DND-41 (cell line): ENCODE measurements at regions not wholly inside any gene's neighbourhood (a gene's known extent, or its start where the extent isn't known, plus 50 kb on each side); places are given as distances from the start of the nearest gene placed in this dataset.

ENCODE experiments used
- ATAC-seq: fragments of 200-7000 bp; cut with Tn5 transposase; 3 replicates; pipeline ENCODE4 v1.9.1; 2021; ENCODE audit warnings: low read depth; ENCODE audit not compliant: insufficient read depth
- DNase-seq: peaks from one replicate; pipeline ENCODE4 v3.0.0-alpha.2; 2020
- H2AFZ ChIP-seq: 2 replicates; pipeline ENCODE4 v1.6.0; 2012; ENCODE audit warnings: low read depth, low read length
- H3K27ac ChIP-seq: 2 replicates; pipeline ENCODE4 v1.5.1; 2012; ENCODE audit warnings: low read length, inconsistent platforms
- H3K27me3 ChIP-seq: fragments of 200-600 bp; sonication (generic); 2 replicates; pipeline ENCODE4 v1.6.0; 2012; ENCODE audit warnings: low read length, mild to moderate bottlenecking, inconsistent platforms; ENCODE audit not compliant: insufficient read depth, poor library complexity
- H3K36me3 ChIP-seq: 2 replicates; pipeline ENCODE4 v1.5.1; 2012; ENCODE audit warnings: low read length, inconsistent platforms; ENCODE audit not compliant: insufficient read depth
- H3K4me1 ChIP-seq: 2 replicates; pipeline ENCODE4 v1.5.1; 2012; ENCODE audit warnings: mild to moderate bottlenecking, low read length; ENCODE audit not compliant: insufficient read depth
- H3K4me2 ChIP-seq: 2 replicates; pipeline ENCODE4 v1.6.0; 2012; ENCODE audit warnings: mild to moderate bottlenecking, moderate library complexity, low read length, inconsistent platforms; ENCODE audit not compliant: insufficient read depth
- H3K4me3 ChIP-seq, 2 experiments: fragments of 200-600 bp in 1 of 2; shearing (Covaris generic) in 1 of 2; 2 replicates each; pipeline ENCODE4 v1.5.1; 2012 to 2016; ENCODE audit warnings: inconsistent platforms in 2 of 2, low read length in 2 of 2, mild to moderate bottlenecking in 2 of 2, low read depth in 1 of 2, moderate library complexity in 1 of 2
- H3K79me2 ChIP-seq: 2 replicates; pipeline ENCODE4 v1.6.0; 2012; ENCODE audit warnings: low read length, inconsistent platforms; ENCODE audit not compliant: insufficient read depth
- H3K9ac ChIP-seq: 2 replicates; pipeline ENCODE4 v1.6.0; 2012; ENCODE audit warnings: low read depth, mild to moderate bottlenecking, inconsistent platforms, low read length, moderate library complexity
- H3K9me3 ChIP-seq: 2 replicates; pipeline ENCODE4 v1.5.1; 2012; ENCODE audit warnings: low read length, moderate library complexity, mild to moderate bottlenecking, inconsistent platforms; ENCODE audit not compliant: insufficient read depth, severe bottlenecking
- H4K20me1 ChIP-seq: 2 replicates; pipeline ENCODE4 v1.6.0; 2012; ENCODE audit warnings: low read length; ENCODE audit not compliant: insufficient read depth
- EZH2 ChIP-seq: IDR thresholded peaks from 3 replicates; pipeline ENCODE4 v1.6.1; 2012; ENCODE audit warnings: borderline replicate concordance, low read depth, mild to moderate bottlenecking, moderate library complexity, low read length, inconsistent platforms; ENCODE audit not compliant: severe bottlenecking
- TF ChIP-seq, protein P1 (sequence below): IDR thresholded peaks from 2 replicates; pipeline ENCODE4 v1.5.1; 2012; ENCODE audit warnings: borderline replicate concordance, low read length, moderate library complexity, mild to moderate bottlenecking; ENCODE audit not compliant: poor library complexity, severe bottlenecking; ENCODE audit errors: extremely low read depth

DNA sequence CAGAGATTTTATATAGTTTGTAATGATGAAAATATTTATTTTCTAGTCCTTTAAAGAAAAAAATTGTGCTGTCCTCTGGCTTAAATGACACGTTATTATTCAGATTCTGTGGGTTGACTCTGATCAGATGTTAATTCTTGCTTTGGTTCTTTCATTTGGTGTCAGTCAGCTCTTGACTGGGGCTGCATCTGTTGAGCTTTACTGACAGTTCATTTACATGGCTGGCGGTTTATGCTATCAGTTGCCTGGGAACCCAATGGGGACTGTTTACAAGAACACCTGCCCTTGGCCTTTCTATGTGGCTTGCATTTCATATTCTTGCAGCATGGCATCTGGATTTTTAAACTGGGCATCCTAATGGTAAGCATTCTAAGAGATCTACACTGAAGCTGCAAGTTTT is 667.1 kb upstream of the FBXO33 start:
- no peaks in the 10 kb centered on the region for H3K4me1 ChIP-seq
- DNase-seq: no peak
- no peaks in the 10 kb centered on the region for H4K20me1 ChIP-seq
- H3K79me2 ChIP-seq: no peaks in the 10 kb centered on the region
- no peak overlapping the region for H3K27ac ChIP-seq
- ATAC-seq: no peak
- no peaks in the 10 kb centered on the region for H3K9me3 ChIP-seq
- TF ChIP-seq, protein P1, sequence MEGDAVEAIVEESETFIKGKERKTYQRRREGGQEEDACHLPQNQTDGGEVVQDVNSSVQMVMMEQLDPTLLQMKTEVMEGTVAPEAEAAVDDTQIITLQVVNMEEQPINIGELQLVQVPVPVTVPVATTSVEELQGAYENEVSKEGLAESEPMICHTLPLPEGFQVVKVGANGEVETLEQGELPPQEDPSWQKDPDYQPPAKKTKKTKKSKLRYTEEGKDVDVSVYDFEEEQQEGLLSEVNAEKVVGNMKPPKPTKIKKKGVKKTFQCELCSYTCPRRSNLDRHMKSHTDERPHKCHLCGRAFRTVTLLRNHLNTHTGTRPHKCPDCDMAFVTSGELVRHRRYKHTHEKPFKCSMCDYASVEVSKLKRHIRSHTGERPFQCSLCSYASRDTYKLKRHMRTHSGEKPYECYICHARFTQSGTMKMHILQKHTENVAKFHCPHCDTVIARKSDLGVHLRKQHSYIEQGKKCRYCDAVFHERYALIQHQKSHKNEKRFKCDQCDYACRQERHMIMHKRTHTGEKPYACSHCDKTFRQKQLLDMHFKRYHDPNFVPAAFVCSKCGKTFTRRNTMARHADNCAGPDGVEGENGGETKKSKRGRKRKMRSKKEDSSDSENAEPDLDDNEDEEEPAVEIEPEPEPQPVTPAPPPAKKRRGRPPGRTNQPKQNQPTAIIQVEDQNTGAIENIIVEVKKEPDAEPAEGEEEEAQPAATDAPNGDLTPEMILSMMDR: no peak
- no peak for TF ChIP-seq EZH2
- no peaks in the 10 kb centered on the region for H3K27me3 ChIP-seq
- H3K9ac ChIP-seq: no peak overlapping the region
- H2AFZ ChIP-seq: no peak overlapping the region
- no peak overlapping the region for H3K4me2 ChIP-seq
- no peaks in the 10 kb centered on the region for H3K36me3 ChIP-seq
- H3K4me3 ChIP-seq: no peak overlapping the region

DNA sequence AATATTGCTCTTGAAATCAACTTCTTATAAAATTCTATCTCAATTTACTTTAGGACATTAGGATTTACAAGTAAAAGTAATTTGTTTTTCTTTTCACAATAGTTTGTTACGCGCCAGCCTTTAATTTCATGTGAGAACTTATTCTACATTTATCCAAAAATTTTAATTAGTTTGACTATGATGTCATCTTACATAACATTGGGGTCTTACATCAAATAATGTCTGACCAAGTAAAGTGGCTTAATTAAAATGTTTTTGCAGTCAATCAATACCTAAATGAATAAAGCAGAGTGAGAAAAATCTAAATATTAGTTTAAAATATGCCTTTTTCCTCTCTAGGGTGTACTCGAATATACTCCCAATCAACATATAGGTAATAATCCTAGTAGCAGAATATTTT is 666.2 kb upstream of the FBXO33 start:
- Histone ChIP-seq H3K9ac (no peak overlapping the region), H3K27ac (no peak overlapping the region), H3K9me3 (no peaks in the 10 kb centered on the region), H2AFZ (no peak overlapping the region), H3K4me3 (no peak overlapping the region), H3K4me2 (no peak overlapping the region), H4K20me1 (no peaks in the 10 kb centered on the region), H3K36me3 (no peaks in the 10 kb centered on the region), H3K4me1 (no peaks in the 10 kb centered on the region), H3K27me3 (no peaks in the 10 kb centered on the region), H3K79me2 (no peaks in the 10 kb centered on the region)
- ATAC-seq (no peak), DNase-seq (no peak)
- TF ChIP-seq, protein P1: no peak
- no peak for TF ChIP-seq EZH2

DNA sequence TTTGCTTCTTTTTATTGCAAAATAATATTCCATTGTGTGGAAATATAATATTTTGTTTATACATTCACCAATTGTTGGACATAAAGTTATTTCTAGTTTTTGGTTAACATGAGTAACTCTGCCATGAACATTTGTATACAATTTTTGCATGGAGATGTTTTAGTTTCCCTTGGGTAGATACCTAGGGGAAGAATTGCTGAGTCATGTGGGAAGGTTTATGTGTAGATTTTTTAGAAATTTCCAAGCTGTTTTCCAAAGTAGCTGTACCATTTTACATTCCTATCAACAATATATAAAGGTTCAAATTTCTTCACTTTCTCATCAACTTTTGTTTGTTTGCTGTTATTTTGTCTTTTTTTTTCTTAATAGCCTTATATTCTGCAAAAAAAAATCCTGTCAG is 664.7 kb upstream of the FBXO33 start:
- no peak for TF ChIP-seq EZH2
- TF ChIP-seq, protein P1: no peak
- Histone ChIP-seq H3K36me3 (no peaks in the 10 kb centered on the region), H3K27ac (no peak overlapping the region), H3K4me3 (no peak overlapping the region), H3K27me3 (no peaks in the 10 kb centered on the region), H3K79me2 (no peaks in the 10 kb centered on the region), H3K4me2 (no peak overlapping the region), H4K20me1 (no peaks in the 10 kb centered on the region), H2AFZ (no peak overlapping the region), H3K9me3 (no peaks in the 10 kb centered on the region), H3K4me1 (no peaks in the 10 kb centered on the region), H3K9ac (no peak overlapping the region)
- DNase-seq: no peak
- ATAC-seq: no peak

DNA sequence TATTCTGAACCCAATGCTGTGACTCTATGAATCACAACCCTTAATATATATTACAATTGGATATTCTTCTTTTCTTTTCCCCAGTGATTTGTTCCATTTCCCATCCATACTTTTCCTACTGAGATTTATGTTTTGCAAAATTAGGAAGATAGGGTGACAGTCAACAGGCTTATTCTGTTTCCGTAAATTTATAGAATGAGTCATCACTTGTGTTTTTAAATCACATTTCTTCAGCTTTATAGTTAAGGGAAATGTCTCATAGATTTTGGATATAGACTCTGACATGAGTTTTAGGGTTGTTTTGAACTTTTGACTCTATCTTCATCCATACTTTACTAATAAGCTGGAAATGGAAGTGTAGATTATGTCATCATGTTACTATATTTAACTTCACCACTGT is 661.6 kb upstream of the FBXO33 start:
- Histone ChIP-seq H3K36me3 (no peaks in the 10 kb centered on the region), H4K20me1 (no peaks in the 10 kb centered on the region), H2AFZ (no peak overlapping the region), H3K27me3 (no peaks in the 10 kb centered on the region), H3K4me3 (no peak overlapping the region), H3K27ac (no peak overlapping the region), H3K9ac (no peak overlapping the region), H3K9me3 (no peaks in the 10 kb centered on the region), H3K4me1 (no peaks in the 10 kb centered on the region), H3K4me2 (no peak overlapping the region), H3K79me2 (no peaks in the 10 kb centered on the region)
- ATAC-seq: no peak
- no peak for TF ChIP-seq EZH2
- TF ChIP-seq, protein P1: no peak
- no peak for DNase-seq
